WTC11 (cell line): ENCODE measurements at regions not wholly inside any gene's neighbourhood (a gene's known extent, or its start where the extent isn't known, plus 50 kb on each side); places are given as distances from the start of the nearest gene placed in this dataset.

Source experiments
- ATAC-seq: fragments of 200-7000 bp; cut with Tn5 transposase; 2 replicates; pipeline ENCODE4 v1.10.0; 2021; ENCODE audit warnings: mild to moderate bottlenecking, moderate library complexity
- CTCF ChIA-PET: fragments of 300-600 bp; sonication (Branson Sonifier 250); formaldehyde crosslinking; loops from one replicate; lab custom pipeline; 2021; ENCODE audit warnings: antibody characterized with exemption; lab: Charles Lee
- POLR2A ChIA-PET: fragments of 350-600 bp; sonication (Branson Sonifier 250); formaldehyde crosslinking; loops from one replicate; lab custom pipeline; 2021; ENCODE audit warnings: antibody characterized with exemption; lab: Charles Lee
- DNase-seq: peaks from one replicate; pipeline ENCODE4 v3.0.0; 2021; ENCODE audit warnings: low spot score
- H3K27ac Mint-ChIP-seq: 2 replicates; pipeline ENCODE4 v1.8.0; 2021; ENCODE audit warnings: mixed read lengths
- H3K27me3 Mint-ChIP-seq: 2 replicates; pipeline ENCODE4 v1.8.0; 2021; ENCODE audit warnings: low read depth, mild to moderate bottlenecking, moderate library complexity, mixed read lengths
- H3K36me3 Mint-ChIP-seq: 2 replicates; pipeline ENCODE4 v1.8.0; 2021; ENCODE audit warnings: mixed read lengths
- H3K4me1 Mint-ChIP-seq: 2 replicates; pipeline ENCODE4 v1.8.0; 2022; ENCODE audit warnings: mixed read lengths
- H3K4me3 Mint-ChIP-seq: 2 replicates; pipeline ENCODE4 v1.8.0; 2021; ENCODE audit warnings: mild to moderate bottlenecking, moderate library complexity, mixed read lengths
- H3K9me3 Mint-ChIP-seq: 2 replicates; pipeline ENCODE4 v1.8.0; 2021; ENCODE audit warnings: mixed read lengths
- CBFB ChIP-seq: sonication (generic); formaldehyde crosslinking; IDR thresholded peaks from 2 replicates; pipeline ENCODE4 v1.8.1; 2022; ENCODE audit warnings: mild to moderate bottlenecking, low read depth, missing genetic modification reagents
- CREB1 ChIP-seq: sonication (generic); formaldehyde crosslinking; IDR thresholded peaks from 2 replicates; pipeline ENCODE4 v1.8.0; 2023; ENCODE audit warnings: mild to moderate bottlenecking, missing genetic modification reagents
- ESRRA ChIP-seq: sonication (generic); formaldehyde crosslinking; IDR thresholded peaks from 2 replicates; pipeline ENCODE4 v1.8.1; 2022; ENCODE audit warnings: mild to moderate bottlenecking, missing genetic modification reagents, borderline replicate concordance
- ETV6 ChIP-seq: sonication (generic); formaldehyde crosslinking; IDR thresholded peaks from 2 replicates; pipeline ENCODE4 v1.8.1; 2022; ENCODE audit warnings: mild to moderate bottlenecking, missing genetic modification reagents
- FOXK1 ChIP-seq: sonication (generic); formaldehyde crosslinking; IDR thresholded peaks from 2 replicates; pipeline ENCODE4 v1.8.0; 2022; ENCODE audit warnings: mild to moderate bottlenecking, moderate library complexity, missing genetic modification reagents
- FOXP1 ChIP-seq: sonication (generic); formaldehyde crosslinking; IDR thresholded peaks from 2 replicates; pipeline ENCODE4 v1.8.0; 2022; ENCODE audit warnings: missing genetic modification reagents, mild to moderate bottlenecking, moderate library complexity, borderline replicate concordance
- GRHL2 ChIP-seq: fragments of 250-450 bp; sonication (Bioruptor Pico); IDR thresholded peaks from 2 replicates; pipeline ENCODE4 v1.8.0; 2022; ENCODE audit warnings: mild to moderate bottlenecking, moderate library complexity; ENCODE audit not compliant: insufficient replicate concordance, severe bottlenecking
- HMGA2 ChIP-seq: fragments of 250-450 bp; sonication (Bioruptor Pico); IDR thresholded peaks from 2 replicates; pipeline ENCODE4 v1.4.0; 2021; ENCODE audit warnings: mild to moderate bottlenecking, moderate library complexity
- KAT7 ChIP-seq: sonication (generic); formaldehyde crosslinking; IDR thresholded peaks from 2 replicates; pipeline ENCODE4 v1.8.1; 2023; ENCODE audit warnings: missing genetic modification reagents, mild to moderate bottlenecking, borderline replicate concordance
- NFATC4 ChIP-seq: fragments of 250-450 bp; sonication (Bioruptor Pico); IDR thresholded peaks from 2 replicates; pipeline ENCODE4 v1.9.0; 2021; ENCODE audit warnings: mild to moderate bottlenecking
- NFE2L1 ChIP-seq: sonication (generic); formaldehyde crosslinking; IDR thresholded peaks from 2 replicates; pipeline ENCODE4 v1.8.1; 2023; ENCODE audit warnings: missing genetic modification reagents
- SOX15 ChIP-seq: fragments of 250-450 bp; sonication (Bioruptor Pico); IDR thresholded peaks from 2 replicates; pipeline ENCODE4 v1.9.0; 2021; ENCODE audit warnings: mild to moderate bottlenecking
- TP53 ChIP-seq: sonication (generic); formaldehyde crosslinking; IDR thresholded peaks from 2 replicates; pipeline ENCODE4 v1.8.1; 2023; ENCODE audit warnings: mild to moderate bottlenecking, missing genetic modification reagents
- ZNF263 ChIP-seq: sonication (generic); formaldehyde crosslinking; IDR thresholded peaks from 2 replicates; pipeline ENCODE4 v1.8.1; 2022; ENCODE audit warnings: low read depth, mild to moderate bottlenecking, moderate library complexity, missing genetic modification reagents
- ZNF317 ChIP-seq: sonication (generic); formaldehyde crosslinking; IDR thresholded peaks from 2 replicates; pipeline ENCODE4 v1.8.1; 2023; ENCODE audit warnings: low read depth, mild to moderate bottlenecking, moderate library complexity, missing genetic modification reagents, borderline replicate concordance
- ZNF396 ChIP-seq: fragments of 250-450 bp; sonication (Bioruptor Pico); IDR thresholded peaks from 2 replicates; pipeline ENCODE4 v1.8.0; 2021; ENCODE audit warnings: mild to moderate bottlenecking, moderate library complexity, borderline replicate concordance
- ZNF416 ChIP-seq: fragments of 250-450 bp; sonication (Bioruptor Pico); IDR thresholded peaks from 2 replicates; pipeline ENCODE4 v1.9.0; 2021; ENCODE audit warnings: mild to moderate bottlenecking, inconsistent platforms
- TF ChIP-seq, protein P1 (sequence below): fragments of 250-450 bp; sonication (Bioruptor Pico); IDR thresholded peaks from 2 replicates; pipeline ENCODE4 v1.9.0; 2021; ENCODE audit warnings: mild to moderate bottlenecking
- TF ChIP-seq, protein P2 (sequence below): sonication (generic); formaldehyde crosslinking; IDR thresholded peaks from 2 replicates; pipeline ENCODE4 v1.8.1; 2022; ENCODE audit warnings: missing genetic modification reagents, borderline replicate concordance
- TF ChIP-seq, protein P3 (sequence below): sonication (generic); formaldehyde crosslinking; IDR thresholded peaks from 2 replicates; pipeline ENCODE4 v1.8.1; 2022; ENCODE audit warnings: mild to moderate bottlenecking, missing genetic modification reagents, moderate library complexity, borderline replicate concordance
- TF ChIP-seq, protein P4 (sequence below): sonication (generic); formaldehyde crosslinking; IDR thresholded peaks from 2 replicates; pipeline ENCODE4 v1.8.0; 2022; ENCODE audit warnings: mild to moderate bottlenecking, missing genetic modification reagents
- TF ChIP-seq, protein P5 (sequence below): fragments of 250-450 bp; sonication (Bioruptor Pico); conservative IDR thresholded peaks from 2 replicates; pipeline ENCODE4 v1.9.0; 2021; ENCODE audit warnings: mild to moderate bottlenecking
- TF ChIP-seq, protein P6 (sequence below): sonication (generic); formaldehyde crosslinking; IDR thresholded peaks from 2 replicates; pipeline ENCODE4 v1.8.1; 2023; ENCODE audit warnings: mild to moderate bottlenecking, missing genetic modification reagents, borderline replicate concordance

DNA sequence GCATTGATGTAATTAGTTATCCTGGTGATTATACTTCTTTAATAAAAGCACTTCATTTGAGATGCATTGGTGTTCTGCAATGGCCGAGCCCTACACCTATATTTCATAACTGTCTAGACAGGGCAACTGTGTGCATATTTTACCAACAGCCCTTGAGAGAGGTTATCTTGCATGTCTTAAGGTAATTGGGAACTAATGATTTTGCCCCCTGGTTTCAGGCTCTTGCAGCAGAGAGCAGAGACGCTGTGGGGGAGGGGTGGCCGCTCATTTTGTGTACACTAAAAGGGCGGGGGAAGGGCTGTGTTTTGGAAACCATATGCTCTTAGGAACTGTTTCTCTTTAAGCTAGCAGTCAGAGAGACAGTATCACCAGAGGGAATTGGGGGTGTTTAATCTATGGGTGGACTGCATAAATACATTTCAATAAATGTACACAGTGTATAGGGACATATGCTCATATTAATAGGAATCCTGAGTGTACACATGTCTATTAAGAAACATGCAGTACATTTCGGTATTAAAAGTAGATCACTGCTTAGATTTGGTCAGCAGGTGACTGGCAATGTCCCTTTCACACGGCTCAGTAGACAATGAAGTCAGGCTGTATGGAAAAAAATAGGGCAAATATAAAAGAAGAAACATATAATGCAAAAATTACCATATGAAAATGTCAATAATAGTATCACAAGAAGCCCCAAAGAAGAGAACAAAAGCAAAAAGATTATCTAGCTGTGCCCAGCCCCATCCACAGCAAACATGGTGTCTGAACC lies 402.9 kb upstream of the CITED2 start:
- Mint-ChIP-seq H3K9me3 (no peaks in the 10 kb centered on the region), H3K4me3 (no peak overlapping the region), H3K4me1 (peaks cover 32% of the 10 kb centered on the region), H3K27me3 (peaks cover 2% of the 10 kb centered on the region; the same call in 1 of the 2 replicates), H3K36me3 (no peaks in the 10 kb centered on the region)
- DNase-seq (peak; percentile 14), ATAC-seq (no peak)
- CTCF ChIA-PET, result no interaction called here
- POLR2A ChIA-PET, result no interaction called here
- TF ChIP-seq ETV6 (CRISPR knock-in tag), result no peak
- TF ChIP-seq SOX15 (CRISPR knock-in tag), result no peak
- no peak for TF ChIP-seq GRHL2 (CRISPR knock-in tag)
- no peak for TF ChIP-seq ZNF416
- TF ChIP-seq NFE2L1 (CRISPR knock-in tag), result no peak
- no peak for TF ChIP-seq ZNF317
- TF ChIP-seq, protein P1, sequence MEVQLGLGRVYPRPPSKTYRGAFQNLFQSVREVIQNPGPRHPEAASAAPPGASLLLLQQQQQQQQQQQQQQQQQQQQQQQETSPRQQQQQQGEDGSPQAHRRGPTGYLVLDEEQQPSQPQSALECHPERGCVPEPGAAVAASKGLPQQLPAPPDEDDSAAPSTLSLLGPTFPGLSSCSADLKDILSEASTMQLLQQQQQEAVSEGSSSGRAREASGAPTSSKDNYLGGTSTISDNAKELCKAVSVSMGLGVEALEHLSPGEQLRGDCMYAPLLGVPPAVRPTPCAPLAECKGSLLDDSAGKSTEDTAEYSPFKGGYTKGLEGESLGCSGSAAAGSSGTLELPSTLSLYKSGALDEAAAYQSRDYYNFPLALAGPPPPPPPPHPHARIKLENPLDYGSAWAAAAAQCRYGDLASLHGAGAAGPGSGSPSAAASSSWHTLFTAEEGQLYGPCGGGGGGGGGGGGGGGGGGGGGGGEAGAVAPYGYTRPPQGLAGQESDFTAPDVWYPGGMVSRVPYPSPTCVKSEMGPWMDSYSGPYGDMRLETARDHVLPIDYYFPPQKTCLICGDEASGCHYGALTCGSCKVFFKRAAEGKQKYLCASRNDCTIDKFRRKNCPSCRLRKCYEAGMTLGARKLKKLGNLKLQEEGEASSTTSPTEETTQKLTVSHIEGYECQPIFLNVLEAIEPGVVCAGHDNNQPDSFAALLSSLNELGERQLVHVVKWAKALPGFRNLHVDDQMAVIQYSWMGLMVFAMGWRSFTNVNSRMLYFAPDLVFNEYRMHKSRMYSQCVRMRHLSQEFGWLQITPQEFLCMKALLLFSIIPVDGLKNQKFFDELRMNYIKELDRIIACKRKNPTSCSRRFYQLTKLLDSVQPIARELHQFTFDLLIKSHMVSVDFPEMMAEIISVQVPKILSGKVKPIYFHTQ, result no peak
- TF ChIP-seq NFATC4 (CRISPR knock-in tag), result no peak
- no peak for TF ChIP-seq TP53
- no peak for TF ChIP-seq ZNF396 (CRISPR knock-in tag)
- TF ChIP-seq, protein P2, sequence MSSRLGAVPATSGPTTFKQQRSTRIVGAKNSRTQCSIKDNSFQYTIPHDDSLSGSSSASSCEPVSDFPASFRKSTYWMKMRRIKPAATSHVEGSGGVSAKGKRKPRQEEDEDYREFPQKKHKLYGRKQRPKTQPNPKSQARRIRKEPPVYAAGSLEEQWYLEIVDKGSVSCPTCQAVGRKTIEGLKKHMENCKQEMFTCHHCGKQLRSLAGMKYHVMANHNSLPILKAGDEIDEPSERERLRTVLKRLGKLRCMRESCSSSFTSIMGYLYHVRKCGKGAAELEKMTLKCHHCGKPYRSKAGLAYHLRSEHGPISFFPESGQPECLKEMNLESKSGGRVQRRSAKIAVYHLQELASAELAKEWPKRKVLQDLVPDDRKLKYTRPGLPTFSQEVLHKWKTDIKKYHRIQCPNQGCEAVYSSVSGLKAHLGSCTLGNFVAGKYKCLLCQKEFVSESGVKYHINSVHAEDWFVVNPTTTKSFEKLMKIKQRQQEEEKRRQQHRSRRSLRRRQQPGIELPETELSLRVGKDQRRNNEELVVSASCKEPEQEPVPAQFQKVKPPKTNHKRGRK (CRISPR knock-in tag), result no peak
- no peak for TF ChIP-seq ZNF263
- TF ChIP-seq, protein P3, sequence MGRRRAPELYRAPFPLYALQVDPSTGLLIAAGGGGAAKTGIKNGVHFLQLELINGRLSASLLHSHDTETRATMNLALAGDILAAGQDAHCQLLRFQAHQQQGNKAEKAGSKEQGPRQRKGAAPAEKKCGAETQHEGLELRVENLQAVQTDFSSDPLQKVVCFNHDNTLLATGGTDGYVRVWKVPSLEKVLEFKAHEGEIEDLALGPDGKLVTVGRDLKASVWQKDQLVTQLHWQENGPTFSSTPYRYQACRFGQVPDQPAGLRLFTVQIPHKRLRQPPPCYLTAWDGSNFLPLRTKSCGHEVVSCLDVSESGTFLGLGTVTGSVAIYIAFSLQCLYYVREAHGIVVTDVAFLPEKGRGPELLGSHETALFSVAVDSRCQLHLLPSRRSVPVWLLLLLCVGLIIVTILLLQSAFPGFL, result no peak
- TF ChIP-seq KAT7 (CRISPR knock-in tag), result no peak
- TF ChIP-seq, protein P4, sequence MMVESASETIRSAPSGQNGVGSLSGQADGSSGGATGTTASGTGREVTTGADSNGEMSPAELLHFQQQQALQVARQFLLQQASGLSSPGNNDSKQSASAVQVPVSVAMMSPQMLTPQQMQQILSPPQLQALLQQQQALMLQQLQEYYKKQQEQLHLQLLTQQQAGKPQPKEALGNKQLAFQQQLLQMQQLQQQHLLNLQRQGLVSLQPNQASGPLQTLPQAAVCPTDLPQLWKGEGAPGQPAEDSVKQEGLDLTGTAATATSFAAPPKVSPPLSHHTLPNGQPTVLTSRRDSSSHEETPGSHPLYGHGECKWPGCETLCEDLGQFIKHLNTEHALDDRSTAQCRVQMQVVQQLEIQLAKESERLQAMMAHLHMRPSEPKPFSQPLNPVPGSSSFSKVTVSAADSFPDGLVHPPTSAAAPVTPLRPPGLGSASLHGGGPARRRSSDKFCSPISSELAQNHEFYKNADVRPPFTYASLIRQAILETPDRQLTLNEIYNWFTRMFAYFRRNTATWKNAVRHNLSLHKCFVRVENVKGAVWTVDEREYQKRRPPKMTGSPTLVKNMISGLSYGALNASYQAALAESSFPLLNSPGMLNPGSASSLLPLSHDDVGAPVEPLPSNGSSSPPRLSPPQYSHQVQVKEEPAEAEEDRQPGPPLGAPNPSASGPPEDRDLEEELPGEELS (CRISPR knock-in tag), result no peak
- TF ChIP-seq, all 79 proteins: peak for 0
- no peak overlapping the region for H3K27ac Mint-ChIP-seq

DNA sequence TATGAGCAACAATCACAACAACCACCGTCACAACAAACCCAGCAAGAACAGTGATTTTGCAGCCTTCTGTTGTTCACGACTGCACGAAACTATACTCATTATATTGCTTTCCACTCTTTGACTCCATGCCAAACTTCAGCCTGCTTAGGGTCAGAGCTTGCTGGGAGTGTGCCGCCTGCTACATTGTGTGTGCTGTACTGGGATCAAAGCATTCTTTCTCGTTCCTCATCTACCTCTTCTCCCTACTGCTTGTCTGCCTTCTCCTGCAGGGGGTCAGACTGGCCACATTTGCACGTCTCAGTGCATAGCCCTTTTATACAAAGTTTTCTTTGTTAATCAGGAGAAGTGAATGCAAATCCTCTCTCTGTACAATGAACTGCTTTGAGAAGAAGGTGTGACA lies 401.6 kb upstream of the CITED2 start:
- DNase-seq, result no peak
- Mint-ChIP-seq H3K4me1 (peaks cover 32% of the 10 kb centered on the region), H3K27ac (peak overlapping the region; percentile 1; the same call in 1 of the 2 replicates), H3K4me3 (no peak overlapping the region), H3K9me3 (no peaks in the 10 kb centered on the region), H3K36me3 (no peaks in the 10 kb centered on the region), H3K27me3 (peaks cover 2% of the 10 kb centered on the region; the same call in 1 of the 2 replicates)
- peak; percentile 79 for ATAC-seq
- CTCF ChIA-PET, result no interaction called here
- POLR2A ChIA-PET, result no interaction called here
- TF ChIP-seq HMGA2 (CRISPR knock-in tag) (no peak), FOXK1 (CRISPR knock-in tag) (no peak), CBFB (CRISPR knock-in tag) (no peak), CREB1 (no peak), ESRRA (no peak), FOXP1 (CRISPR knock-in tag) (no peak)
- TF ChIP-seq, protein P5, sequence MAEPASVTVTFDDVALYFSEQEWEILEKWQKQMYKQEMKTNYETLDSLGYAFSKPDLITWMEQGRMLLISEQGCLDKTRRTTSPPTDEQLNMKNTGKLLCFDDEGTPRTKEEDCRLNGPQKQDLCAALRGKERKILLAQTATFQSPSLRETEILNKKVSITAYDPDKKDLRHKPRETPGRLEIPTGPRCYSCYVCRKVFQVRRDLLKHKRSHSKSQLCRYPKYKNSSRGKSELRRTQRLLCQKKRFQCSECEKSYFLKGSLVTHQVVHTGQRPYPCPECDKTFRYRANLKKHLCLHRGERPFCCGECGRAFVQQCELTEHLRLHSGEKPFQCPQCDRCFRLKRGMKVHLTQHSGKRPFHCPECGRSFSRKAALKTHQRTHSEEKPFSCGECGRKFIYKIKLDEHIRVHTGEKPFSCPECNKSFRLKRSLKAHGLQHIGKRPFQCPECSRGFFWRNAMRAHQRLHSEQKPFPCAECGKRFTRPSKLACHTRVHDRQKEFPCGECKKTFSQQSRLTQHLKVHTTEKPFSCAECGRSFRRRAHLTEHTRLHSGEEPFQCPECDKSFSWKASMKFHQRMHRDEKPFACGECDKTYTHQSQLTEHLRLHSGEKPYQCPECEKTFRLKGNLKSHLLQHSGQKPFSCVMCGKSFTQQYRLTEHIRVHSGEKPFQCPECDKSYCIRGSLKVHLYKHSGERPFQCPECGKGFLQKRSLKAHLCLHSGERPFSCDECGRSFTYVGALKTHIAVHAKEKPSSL, result no peak
- TF ChIP-seq, protein P6, sequence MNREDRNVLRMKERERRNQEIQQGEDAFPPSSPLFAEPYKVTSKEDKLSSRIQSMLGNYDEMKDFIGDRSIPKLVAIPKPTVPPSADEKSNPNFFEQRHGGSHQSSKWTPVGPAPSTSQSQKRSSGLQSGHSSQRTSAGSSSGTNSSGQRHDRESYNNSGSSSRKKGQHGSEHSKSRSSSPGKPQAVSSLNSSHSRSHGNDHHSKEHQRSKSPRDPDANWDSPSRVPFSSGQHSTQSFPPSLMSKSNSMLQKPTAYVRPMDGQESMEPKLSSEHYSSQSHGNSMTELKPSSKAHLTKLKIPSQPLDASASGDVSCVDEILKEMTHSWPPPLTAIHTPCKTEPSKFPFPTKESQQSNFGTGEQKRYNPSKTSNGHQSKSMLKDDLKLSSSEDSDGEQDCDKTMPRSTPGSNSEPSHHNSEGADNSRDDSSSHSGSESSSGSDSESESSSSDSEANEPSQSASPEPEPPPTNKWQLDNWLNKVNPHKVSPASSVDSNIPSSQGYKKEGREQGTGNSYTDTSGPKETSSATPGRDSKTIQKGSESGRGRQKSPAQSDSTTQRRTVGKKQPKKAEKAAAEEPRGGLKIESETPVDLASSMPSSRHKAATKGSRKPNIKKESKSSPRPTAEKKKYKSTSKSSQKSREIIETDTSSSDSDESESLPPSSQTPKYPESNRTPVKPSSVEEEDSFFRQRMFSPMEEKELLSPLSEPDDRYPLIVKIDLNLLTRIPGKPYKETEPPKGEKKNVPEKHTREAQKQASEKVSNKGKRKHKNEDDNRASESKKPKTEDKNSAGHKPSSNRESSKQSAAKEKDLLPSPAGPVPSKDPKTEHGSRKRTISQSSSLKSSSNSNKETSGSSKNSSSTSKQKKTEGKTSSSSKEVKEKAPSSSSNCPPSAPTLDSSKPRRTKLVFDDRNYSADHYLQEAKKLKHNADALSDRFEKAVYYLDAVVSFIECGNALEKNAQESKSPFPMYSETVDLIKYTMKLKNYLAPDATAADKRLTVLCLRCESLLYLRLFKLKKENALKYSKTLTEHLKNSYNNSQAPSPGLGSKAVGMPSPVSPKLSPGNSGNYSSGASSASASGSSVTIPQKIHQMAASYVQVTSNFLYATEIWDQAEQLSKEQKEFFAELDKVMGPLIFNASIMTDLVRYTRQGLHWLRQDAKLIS (CRISPR knock-in tag), result no peak
